ENCODE measurements at regions not wholly inside any gene's neighbourhood (a gene's known extent, or its start where the extent isn't known, plus 50 kb on each side); places are given as distances from the start of the nearest gene placed in this dataset.
"Not testable (repeated sequence)": the region's sequence is repeated elsewhere in the genome, so short reads cannot be mapped to it uniquely, and the experiment has no call there.

DNA sequence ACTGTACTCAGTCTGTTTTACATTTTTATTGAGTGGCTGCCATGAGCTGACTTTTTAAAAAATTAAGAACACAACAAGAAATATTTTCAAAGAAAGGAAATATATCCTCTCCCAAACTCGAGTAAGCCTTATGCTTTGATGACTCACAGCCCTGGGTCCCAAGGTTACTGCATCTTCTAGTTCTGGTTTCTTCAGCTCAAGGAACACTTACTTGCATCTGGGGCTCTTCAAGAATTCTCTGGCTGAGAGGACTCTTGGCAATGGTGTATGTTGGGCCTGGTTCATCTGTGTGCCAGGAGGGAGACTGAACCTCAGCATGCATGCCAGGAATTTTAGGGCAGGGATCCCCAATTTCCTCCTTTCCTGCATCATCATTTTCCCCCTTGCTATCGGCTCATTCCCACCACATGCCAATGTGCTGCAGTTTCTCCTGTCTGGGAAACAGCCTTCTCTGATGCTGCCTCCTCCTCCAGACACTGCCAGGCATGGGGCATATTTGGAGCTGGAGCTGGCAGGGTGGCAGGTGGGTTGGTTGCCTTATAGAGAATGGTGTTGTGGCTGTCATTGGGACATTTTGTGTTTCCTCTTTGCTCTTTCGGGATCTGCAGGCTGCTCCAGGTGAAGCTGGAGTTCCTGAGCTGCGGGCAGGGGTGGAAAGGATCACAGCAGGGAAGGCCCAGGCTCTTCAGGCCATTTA is 192.2 kb upstream of the HS6ST1 start:
- DNase-seq: no peak

GRCh38 chr2:128511731-128512378 is 193.2 kb upstream of the HS6ST1 start:
- DNase-seq: no peak

DNA sequence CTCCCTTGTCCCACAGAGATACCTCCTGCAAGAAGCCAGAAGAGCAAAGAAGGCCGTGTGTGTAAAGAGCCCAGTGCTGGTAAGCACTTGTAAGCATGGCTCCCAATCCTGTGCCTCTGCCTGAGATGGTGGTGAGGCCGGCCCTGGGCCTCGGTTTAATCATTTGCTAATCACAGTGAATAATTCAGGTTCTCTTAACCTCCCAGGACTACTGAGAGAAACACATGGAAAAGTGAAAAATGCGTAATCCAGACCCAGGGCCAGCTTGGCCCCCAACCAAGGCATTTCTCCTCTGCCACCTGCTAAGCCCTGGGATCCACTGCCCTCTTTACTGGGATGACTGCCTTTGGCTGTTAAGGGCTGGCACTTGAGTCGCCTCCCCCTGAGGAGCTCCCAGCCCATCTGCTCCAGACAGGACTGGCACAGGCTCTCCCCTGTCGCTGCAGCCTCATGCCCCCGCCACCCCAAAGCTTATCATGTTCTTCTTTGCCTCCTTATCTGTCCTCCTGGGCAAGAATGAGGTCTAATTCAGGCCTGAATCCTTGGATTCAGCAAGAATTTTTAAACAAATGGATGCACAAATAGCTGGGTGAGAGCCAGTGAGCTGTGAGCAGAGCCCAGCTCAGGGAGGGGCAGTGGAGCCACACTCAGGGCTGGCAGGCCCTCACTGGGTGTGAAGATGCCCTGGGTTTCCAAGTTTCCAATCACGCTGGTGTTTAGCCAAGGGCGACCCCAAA is 193.9 kb upstream of the HS6ST1 start:
- peak; percentile 63 for DNase-seq

- no peak for DNase-seq
These were observed 194.7 kb upstream of the HS6ST1 start for GRCh38 chr2:128513116-128513960.

- no peak for DNase-seq
These were observed 195.3 kb upstream of the HS6ST1 start for GRCh38 chr2:128513961-128514283.

GRCh38 chr2:128514555-128514955 is 195.9 kb upstream of the HS6ST1 start:
- no peak for DNase-seq

DNA sequence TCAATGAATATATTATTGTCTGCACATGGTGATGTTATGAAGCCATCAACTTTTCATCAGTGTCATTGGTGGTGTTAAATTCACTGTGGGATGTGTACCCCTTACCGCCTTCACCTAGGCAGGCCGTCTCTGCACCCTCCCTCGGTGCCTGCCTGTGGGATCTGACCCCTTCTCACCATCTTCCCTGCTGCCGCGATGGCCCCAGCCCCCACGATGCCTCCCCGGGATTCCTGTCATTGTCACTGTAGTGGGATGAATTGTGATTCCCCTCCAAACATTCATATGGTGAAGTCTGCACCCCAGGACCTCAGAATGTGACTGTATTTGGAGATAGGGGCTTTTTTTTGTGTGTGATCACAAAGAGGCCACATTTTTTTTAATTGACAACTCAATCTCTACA is 198.3 kb upstream of the HS6ST1 start:
- no peak for DNase-seq

DNA sequence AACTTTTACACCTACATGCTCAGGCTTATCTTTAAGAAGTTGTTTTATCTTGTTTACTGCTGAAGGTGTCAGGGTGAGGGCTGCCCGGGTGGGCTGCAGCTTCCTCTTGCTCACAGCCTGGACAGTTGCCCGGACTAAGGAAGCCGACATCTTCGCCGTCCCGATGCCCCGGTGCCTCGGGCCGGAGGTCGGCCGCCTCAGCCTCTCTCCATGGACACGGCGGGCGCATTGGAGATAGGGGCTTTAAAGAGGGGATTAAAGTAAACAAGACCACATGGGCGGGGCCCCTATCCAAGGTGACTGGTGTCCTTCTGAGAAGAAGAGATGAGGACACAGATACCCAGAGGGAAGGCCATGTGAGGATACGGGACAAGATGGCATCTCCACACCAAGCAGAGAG is 200.4 kb upstream of the HS6ST1 start:
- not testable (repeated sequence) for DNase-seq

DNA sequence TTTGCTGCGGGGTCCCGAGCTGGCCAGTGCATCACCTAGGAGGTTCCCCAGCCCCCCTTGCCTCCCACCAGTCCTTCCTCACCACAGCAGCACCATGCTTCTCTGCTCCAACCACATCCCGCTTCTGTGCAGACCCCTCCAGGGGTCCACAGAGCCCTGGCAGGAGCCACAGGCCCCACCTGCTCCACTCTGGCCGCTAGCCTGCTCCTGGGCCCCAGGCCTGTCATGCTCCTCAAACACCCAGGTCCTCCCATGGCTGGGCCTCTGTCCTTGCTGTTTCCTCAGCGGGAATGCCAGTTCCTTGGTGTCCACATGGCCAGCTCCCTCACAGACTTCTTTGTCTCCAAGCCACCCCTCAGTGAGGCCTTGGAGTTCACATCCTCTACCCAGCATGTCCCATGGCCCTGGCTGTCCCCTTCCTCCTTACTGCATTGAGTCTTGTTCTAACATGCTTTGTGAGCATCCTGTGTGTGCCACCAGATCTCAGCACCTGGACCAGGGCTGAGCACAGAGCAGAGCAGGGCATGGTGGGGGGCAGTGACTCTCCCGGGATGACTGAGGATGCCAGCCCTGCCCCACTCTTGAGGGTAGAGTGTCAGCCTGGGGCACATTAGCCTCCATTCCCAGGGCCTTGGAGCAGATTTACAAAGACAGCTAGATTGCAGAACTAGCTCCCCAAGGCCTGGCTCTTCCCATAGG is 201.0 kb upstream of the HS6ST1 start:
- DNase-seq: no peak

DNA sequence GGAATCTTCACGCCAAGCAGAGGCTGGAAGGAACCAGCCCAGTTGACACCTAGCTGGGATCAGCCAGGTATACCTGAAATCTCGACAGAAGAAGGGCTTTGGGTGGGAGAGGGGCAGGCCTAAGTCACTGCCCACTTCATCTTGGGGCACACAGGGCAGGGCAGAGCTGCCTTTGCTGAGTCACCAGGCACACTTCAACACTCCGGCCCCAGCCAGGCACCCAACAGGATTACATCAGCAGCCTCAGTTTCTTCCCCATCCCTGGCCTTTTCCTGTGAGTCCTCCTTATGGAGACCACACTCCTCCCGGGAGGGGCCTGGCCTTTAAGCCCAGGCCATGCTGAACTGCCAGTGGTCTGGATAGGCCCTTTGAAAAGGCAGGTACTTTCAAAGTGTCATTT is 201.7 kb upstream of the HS6ST1 start:
- DNase-seq: no peak

GRCh38 chr2:128520791-128521190 is 202.1 kb upstream of the HS6ST1 start:
- no peak for DNase-seq

- DNase-seq: no peak
These were observed 202.8 kb upstream of the HS6ST1 start for GRCh38 chr2:128521482-128521881.

GRCh38 chr2:128522829-128523228 is 204.2 kb upstream of the HS6ST1 start:
- DNase-seq: no peak

DNA sequence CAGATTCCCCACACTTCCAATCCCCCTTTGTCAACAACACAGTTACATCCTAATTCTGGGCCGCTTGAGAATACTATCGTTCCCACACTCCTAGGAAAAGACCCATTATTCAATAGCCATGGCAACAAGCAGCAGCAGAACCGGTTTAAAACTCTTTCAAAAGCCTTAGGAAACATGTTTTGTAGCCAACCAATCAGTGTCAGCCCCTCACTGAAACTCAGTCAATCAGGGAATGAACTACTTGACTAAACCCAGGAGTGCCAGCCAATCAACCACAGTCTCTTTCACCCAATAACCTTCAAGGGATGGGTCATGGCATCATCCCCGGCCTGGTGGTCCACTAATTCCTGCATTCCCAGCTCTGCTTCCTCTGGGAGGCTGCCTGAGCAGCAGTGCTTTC is 204.8 kb upstream of the HS6ST1 start:
- DNase-seq: peak; percentile 23

DNA sequence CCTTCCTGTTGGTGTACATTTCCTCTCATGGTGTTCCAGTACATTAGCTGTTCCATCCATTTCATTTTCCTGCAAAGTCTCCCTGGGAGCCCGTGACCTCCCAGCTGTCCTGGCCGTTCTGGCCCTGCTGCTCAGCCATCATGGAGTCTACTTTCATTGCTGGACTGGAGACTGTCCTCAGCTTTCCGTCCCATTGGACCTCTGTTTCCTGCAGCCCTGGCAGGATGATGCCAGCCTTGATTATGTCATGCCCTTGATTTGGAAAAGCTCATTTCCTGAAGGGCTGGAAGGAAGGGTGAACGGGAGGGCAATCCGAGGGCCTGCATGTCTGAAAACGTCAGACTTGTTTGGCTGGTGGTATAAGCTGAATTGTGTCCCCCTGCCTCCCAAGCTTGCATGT is 205.5 kb upstream of the HS6ST1 start:
- no peak for DNase-seq

- DNase-seq: no peak
These were observed 207.0 kb upstream of the HS6ST1 start for GRCh38 chr2:128525653-128526052.

DNA sequence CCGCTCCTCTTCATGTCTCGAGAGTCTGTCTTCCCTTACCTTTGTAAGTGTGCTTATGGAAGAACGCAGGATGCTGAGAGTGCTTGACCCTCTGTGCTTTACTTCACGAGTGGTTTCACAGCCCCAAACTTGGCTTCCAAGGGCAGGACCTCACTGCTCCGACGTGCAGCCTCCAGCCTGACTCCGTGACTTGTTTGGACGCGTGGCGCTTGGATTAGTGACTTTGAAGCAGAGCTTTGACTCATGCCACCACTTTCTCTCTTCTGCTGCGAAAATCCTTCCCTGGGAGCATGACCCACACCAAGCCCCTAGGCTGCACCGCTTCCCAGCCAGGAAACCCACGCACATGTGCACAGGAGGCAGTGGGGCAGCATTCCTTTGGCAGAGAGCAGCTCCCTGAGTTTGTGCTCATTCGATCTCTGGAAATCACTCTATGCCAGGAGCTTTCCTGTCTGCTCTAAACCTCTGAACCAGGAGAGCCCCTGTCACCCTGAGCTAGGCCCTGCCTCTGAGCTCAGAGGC is 207.8 kb upstream of the HS6ST1 start:
- no peak for DNase-seq

GRCh38 chr2:128528133-128528532 is 209.5 kb upstream of the HS6ST1 start:
- DNase-seq: no peak

DNA sequence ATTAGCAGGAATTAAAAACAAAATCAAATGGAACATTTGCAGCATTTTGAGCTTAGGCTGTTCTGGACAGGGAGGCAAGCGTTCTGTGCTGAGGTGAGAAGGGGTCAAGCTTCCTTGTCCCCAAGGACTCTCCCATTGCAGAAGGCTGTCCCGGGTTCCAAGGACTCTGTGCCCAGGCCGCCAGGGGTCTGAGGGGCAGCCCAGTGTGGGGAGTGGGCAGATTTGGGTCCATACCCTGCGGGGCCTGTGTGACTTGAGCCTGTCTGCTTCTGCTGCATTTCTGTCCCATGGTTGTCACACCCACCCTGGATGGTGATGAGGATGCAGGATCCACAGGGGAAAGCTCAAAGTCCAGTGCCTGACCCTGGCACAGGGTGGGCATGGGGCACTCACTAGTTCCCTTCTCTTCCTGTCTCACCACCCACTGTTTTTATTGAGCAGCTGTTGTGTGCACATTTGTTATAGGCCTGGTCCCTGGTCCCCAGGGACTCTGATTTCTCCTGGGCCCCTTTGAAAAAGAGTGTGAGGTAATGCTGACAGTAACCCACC is 211.4 kb upstream of the HS6ST1 start:
- no peak for DNase-seq

GRCh38 chr2:128531856-128532255 is 213.2 kb upstream of the HS6ST1 start:
- no peak for DNase-seq

DNA sequence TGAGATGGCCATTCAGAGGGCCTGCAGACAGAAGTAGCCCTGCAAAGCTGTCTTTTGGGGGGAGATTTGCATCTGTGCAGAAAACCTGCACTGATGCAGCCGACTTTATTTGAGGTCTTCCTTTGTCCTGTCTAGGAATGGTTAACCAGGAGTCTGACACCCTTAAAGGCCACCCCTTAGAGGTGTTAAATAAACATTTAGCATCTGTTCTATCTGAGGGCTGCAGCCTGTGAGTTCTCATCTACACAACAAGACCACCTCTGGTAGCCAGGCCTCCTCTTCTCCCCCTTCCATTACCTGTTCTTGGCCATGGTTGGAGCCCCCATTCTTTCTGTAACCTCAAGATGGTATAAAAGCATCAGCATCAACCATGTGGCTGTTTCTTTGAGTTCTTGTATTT is 214.4 kb upstream of the HS6ST1 start:
- DNase-seq: no peak

Measured in tongue (tissue), 1 donor.